Subcutaneous abdominal adipose tissue (tissue), 5 donors: ENCODE measurements at regions not wholly inside any gene's neighbourhood (a gene's known extent, or its start where the extent isn't known, plus 50 kb on each side); places are given as distances from the start of the nearest gene placed in this dataset.

Experiments
- H3K27ac ChIP-seq: one replicate; pipeline ENCODE4 v1.7.0; 2013; ENCODE audit warnings: low read depth, mild to moderate bottlenecking, inconsistent platforms, low read length, moderate library complexity
- H3K27me3 ChIP-seq, 5 donors: one replicate each; pipeline ENCODE4 v1.7.0; 2013; ENCODE audit warnings: low read length in 5 of 5, inconsistent platforms in 1 of 5; ENCODE audit not compliant: control insufficient read depth in 5 of 5, insufficient read depth in 4 of 5
- H3K36me3 ChIP-seq, 5 donors: one replicate each; pipeline ENCODE4 v1.7.0; 2013; ENCODE audit warnings: low read length in 5 of 5; ENCODE audit not compliant: control insufficient read depth in 5 of 5, insufficient read depth in 5 of 5
- H3K4me1 ChIP-seq, 5 donors: one replicate each; pipeline ENCODE4 v1.7.0; 2013; ENCODE audit warnings: low read length in 5 of 5, mild to moderate bottlenecking in 3 of 5, moderate library complexity in 1 of 5; ENCODE audit not compliant: control insufficient read depth in 5 of 5, insufficient read depth in 5 of 5
- H3K4me3 ChIP-seq, 5 donors: one replicate each; pipeline ENCODE4 v1.7.0; 2013; ENCODE audit warnings: low read length in 5 of 5, low read depth in 1 of 5
- H3K9ac ChIP-seq, 5 donors: one replicate each; pipeline ENCODE4 v1.7.0; 2013; ENCODE audit warnings: low read length in 5 of 5, mild to moderate bottlenecking in 4 of 5, moderate library complexity in 3 of 5
- H3K9me3 ChIP-seq, 5 donors: one replicate each; pipeline ENCODE4 v1.7.0; 2013; ENCODE audit warnings: low read length in 5 of 5; ENCODE audit not compliant: control insufficient read depth in 5 of 5
- donor health status: healthy.
- donor health status: healthy.
- donor health status: healthy.
- donor health status: healthy.
- donor health status: healthy.

GRCh38 chr3:21158861-21159542, 592.0 kb downstream of the ZNF385D start:
- no peak overlapping the region for H3K27ac ChIP-seq
- no peaks in the 10 kb centered on the region for H3K9me3 ChIP-seq
- no peak overlapping the region for H3K4me3 ChIP-seq
- no peaks in the 10 kb centered on the region for H3K4me1 ChIP-seq
- H3K27me3 ChIP-seq: no peaks in the 10 kb centered on the region
- no peaks in the 10 kb centered on the region for H3K36me3 ChIP-seq
- H3K9ac ChIP-seq: no peak overlapping the region

- no peak overlapping the region for H3K27ac ChIP-seq
- no peaks in the 10 kb centered on the region for H3K36me3 ChIP-seq
- H3K4me1 ChIP-seq: no peaks in the 10 kb centered on the region
- no peak overlapping the region for H3K9ac ChIP-seq
- H3K27me3 ChIP-seq: no peaks in the 10 kb centered on the region
- H3K9me3 ChIP-seq: no peaks in the 10 kb centered on the region
- H3K4me3 ChIP-seq: no peak overlapping the region
Measured at GRCh38 chr3:21154911-21155310, 596.1 kb downstream of the ZNF385D start.

GRCh38 chr3:21152555-21152954, 598.5 kb downstream of the ZNF385D start:
- Histone ChIP-seq H3K4me1 (no peaks in the 10 kb centered on the region), H3K27me3 (no peaks in the 10 kb centered on the region), H3K36me3 (no peaks in the 10 kb centered on the region), H3K4me3 (no peak overlapping the region), H3K9ac (no peak overlapping the region), H3K27ac (no peak overlapping the region), H3K9me3 (no peaks in the 10 kb centered on the region)

GRCh38 chr3:21142949-21143348, 608.1 kb downstream of the ZNF385D start:
- Histone ChIP-seq H3K27me3 (no peaks in the 10 kb centered on the region), H3K9me3 (peaks cover 0 to 8% (median 5%) of the 10 kb centered on the region in 5 donors), H3K36me3 (no peaks in the 10 kb centered on the region), H3K4me1 (no peaks in the 10 kb centered on the region), H3K4me3 (no peak overlapping the region), H3K9ac (no peak overlapping the region), H3K27ac (no peak overlapping the region)

DNA sequence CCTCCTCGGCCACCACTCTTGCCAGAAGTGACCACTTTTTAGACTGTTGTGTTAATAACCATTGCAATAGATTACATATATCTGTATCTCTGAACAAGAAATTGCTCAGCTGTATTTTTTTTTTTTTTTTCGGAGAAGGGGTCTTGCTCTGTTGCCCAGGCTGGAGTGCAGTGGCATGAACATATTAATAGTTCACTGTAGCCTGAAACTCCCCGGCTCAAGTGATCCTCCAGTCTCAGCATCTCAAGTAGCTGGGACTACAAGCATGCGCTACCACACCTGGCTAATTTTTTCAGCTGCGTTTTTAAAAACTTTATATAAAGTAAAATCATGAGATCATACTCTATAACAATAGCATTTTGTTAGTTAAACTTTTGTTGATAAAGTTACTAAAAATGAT, 609.0 kb downstream of the ZNF385D start:
- Histone ChIP-seq H3K36me3 (no peaks in the 10 kb centered on the region), H3K4me3 (no peak overlapping the region), H3K9ac (no peak overlapping the region), H3K27me3 (no peaks in the 10 kb centered on the region), H3K27ac (no peak overlapping the region), H3K9me3 (peaks cover 0 to 8% (median 5%) of the 10 kb centered on the region in 5 donors), H3K4me1 (no peaks in the 10 kb centered on the region)

- H3K9ac ChIP-seq: no peak overlapping the region
- no peaks in the 10 kb centered on the region for H3K27me3 ChIP-seq
- peaks cover 0 to 8% (median 5%) of the 10 kb centered on the region in 5 donors for H3K9me3 ChIP-seq
Measured at GRCh38 chr3:21140785-21141184, 610.2 kb downstream of the ZNF385D start.

GRCh38 chr3:21138085-21138484, 612.9 kb downstream of the ZNF385D start:
- Histone ChIP-seq H3K9me3 (peaks cover 0 to 4% (median 0%) of the 10 kb centered on the region in 5 donors), H3K4me1 (no peaks in the 10 kb centered on the region), H3K4me3 (no peak overlapping the region), H3K9ac (no peak overlapping the region), H3K36me3 (no peaks in the 10 kb centered on the region), H3K27me3 (no peaks in the 10 kb centered on the region), H3K27ac (no peak overlapping the region)

More at GRCh38 chr3:21140785-21141184, 610.2 kb downstream of the ZNF385D start:
- no peaks in the 10 kb centered on the region for H3K36me3 ChIP-seq
- H3K4me1 ChIP-seq: no peaks in the 10 kb centered on the region
- H3K4me3 ChIP-seq: no peak overlapping the region
- H3K27ac ChIP-seq: no peak overlapping the region

- H3K9ac ChIP-seq: no peak overlapping the region
Measured at GRCh38 chr3:21132896-21133295, 618.1 kb downstream of the ZNF385D start.

DNA sequence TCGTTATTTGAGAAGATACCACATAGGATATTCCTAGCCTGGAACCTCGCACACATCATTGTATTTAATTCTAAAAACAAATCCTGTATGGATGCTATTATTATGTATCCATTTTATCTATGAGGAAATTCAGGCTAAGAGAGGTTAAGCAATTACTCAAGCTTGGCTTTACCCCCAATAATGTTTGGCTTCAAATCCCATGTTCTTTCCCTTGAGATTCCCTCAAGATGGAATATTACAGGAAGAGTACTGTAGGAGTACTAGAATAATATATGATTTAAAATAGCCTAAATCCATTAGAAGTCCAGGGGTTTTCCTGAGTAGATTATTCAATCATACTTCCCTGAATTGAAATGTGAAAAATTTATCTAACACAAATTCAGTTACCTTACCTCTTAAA, 630.2 kb downstream of the ZNF385D start:
- H3K27me3 ChIP-seq: no peaks in the 10 kb centered on the region
- no peak overlapping the region for H3K27ac ChIP-seq

More at GRCh38 chr3:21132896-21133295, 618.1 kb downstream of the ZNF385D start:
- H3K27me3 ChIP-seq: no peaks in the 10 kb centered on the region
- no peak overlapping the region for H3K4me3 ChIP-seq
- H3K4me1 ChIP-seq: no peaks in the 10 kb centered on the region
- no peak overlapping the region for H3K27ac ChIP-seq
- H3K36me3 ChIP-seq: no peaks in the 10 kb centered on the region
- H3K9me3 ChIP-seq: peaks cover 0 to 5% (median 2%) of the 10 kb centered on the region in 5 donors

DNA sequence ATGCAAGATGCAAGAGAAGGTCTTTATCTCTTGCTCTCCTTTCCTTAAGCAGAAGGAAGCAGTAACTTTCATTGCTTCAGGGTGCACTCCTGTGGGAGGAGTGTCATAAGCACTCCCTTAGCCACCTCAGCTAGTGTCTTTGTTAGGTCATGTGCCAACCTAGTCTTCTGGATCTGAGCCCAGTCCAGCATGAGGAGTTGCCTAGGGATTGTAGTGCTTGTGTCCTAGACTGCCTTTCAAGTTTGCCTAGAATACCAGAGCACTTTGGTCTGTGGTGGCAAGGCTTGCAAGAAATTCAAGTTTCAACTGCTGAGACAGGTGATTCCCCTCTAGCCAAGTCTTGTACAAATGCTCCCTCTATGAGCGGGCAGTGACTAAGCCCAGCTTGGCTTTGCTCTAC, 633.6 kb downstream of the ZNF385D start:
- Histone ChIP-seq H3K4me1 (no peaks in the 10 kb centered on the region), H3K4me3 (no peak overlapping the region), H3K27me3 (no peaks in the 10 kb centered on the region)

More for the DNA sequence above, 630.2 kb downstream of the ZNF385D start:
- Histone ChIP-seq H3K36me3 (no peaks in the 10 kb centered on the region), H3K9me3 (peaks cover 0 to 14% (median 0%) of the 10 kb centered on the region in 5 donors), H3K4me1 (no peaks in the 10 kb centered on the region), H3K4me3 (no peak overlapping the region), H3K9ac (no peak overlapping the region)

More for the DNA sequence above, 633.6 kb downstream of the ZNF385D start:
- Histone ChIP-seq H3K9ac (no peak overlapping the region), H3K9me3 (peaks cover 0 to 7% (median 0%) of the 10 kb centered on the region in 5 donors), H3K27ac (no peak overlapping the region), H3K36me3 (no peaks in the 10 kb centered on the region)
